Parathyroid adenoma (tissue), 2 donors: ENCODE measurements at regions not wholly inside any gene's neighbourhood (a gene's known extent, or its start where the extent isn't known, plus 50 kb on each side); places are given as distances from the start of the nearest gene placed in this dataset.
"Not testable (repeated sequence)": the region's sequence is repeated elsewhere in the genome, so short reads cannot be mapped to it uniquely, and the experiment has no call there.

Experiments
- H2AFZ ChIP-seq: fragments of 300-600 bp; sonication (generic); one replicate; pipeline ENCODE4 v1.7.0; 2017; ENCODE audit warnings: antibody characterized with exemption, mild to moderate bottlenecking
- H3K27ac ChIP-seq: fragments of 300-600 bp; sonication (generic); one replicate; pipeline ENCODE4 v1.7.0; 2017
- H3K27me3 ChIP-seq: fragments of 300-600 bp; sonication (generic); one replicate; pipeline ENCODE4 v1.7.0; 2017; ENCODE audit warnings: low read length; ENCODE audit not compliant: control insufficient read depth, insufficient read depth
- H3K36me3 ChIP-seq: fragments of 300-600 bp; sonication (generic); one replicate; pipeline ENCODE4 v1.7.0; 2017; ENCODE audit warnings: low read length; ENCODE audit not compliant: control insufficient read depth, insufficient read depth
- H3K4me1 ChIP-seq: fragments of 300-600 bp; sonication (generic); one replicate; pipeline ENCODE4 v1.7.0; 2017; ENCODE audit warnings: control low read depth
- H3K4me2 ChIP-seq: fragments of 300-600 bp; sonication (generic); one replicate; pipeline ENCODE4 v1.7.0; 2017; ENCODE audit warnings: low read length
- H3K4me3 ChIP-seq: fragments of 300-600 bp; sonication (generic); one replicate; pipeline ENCODE4 v1.7.0; 2017; ENCODE audit warnings: low read depth, low read length
- H3K79me2 ChIP-seq: fragments of 300-600 bp; sonication (generic); one replicate; pipeline ENCODE4 v1.7.0; 2017; ENCODE audit warnings: control low read depth
- H3K9ac ChIP-seq: fragments of 300-600 bp; sonication (generic); one replicate; pipeline ENCODE4 v1.7.0; 2017; ENCODE audit warnings: mild to moderate bottlenecking
- H3K9me3 ChIP-seq: fragments of 300-600 bp; sonication (generic); one replicate; pipeline ENCODE4 v1.7.0; 2017; ENCODE audit warnings: low read length; ENCODE audit not compliant: control insufficient read depth
- TF ChIP-seq, protein P1 (sequence below): fragments of 300-600 bp; sonication (generic); IDR thresholded peaks from one replicate; pipeline ENCODE4 v1.7.0; 2017; ENCODE audit warnings: antibody characterized with exemption, mild to moderate bottlenecking
- donor health status: primary hyperparathyroidism.

- Histone ChIP-seq H3K4me3 (no peak overlapping the region), H2AFZ (no peak overlapping the region), H3K4me2 (no peak overlapping the region), H3K79me2 (no peaks in the 10 kb centered on the region), H3K9ac (no peak overlapping the region), H3K4me1 (no peaks in the 10 kb centered on the region), H3K9me3 (no peaks in the 10 kb centered on the region), H3K27me3 (no peaks in the 10 kb centered on the region), H3K36me3 (no peaks in the 10 kb centered on the region), H3K27ac (no peak overlapping the region)
- TF ChIP-seq, protein P1, sequence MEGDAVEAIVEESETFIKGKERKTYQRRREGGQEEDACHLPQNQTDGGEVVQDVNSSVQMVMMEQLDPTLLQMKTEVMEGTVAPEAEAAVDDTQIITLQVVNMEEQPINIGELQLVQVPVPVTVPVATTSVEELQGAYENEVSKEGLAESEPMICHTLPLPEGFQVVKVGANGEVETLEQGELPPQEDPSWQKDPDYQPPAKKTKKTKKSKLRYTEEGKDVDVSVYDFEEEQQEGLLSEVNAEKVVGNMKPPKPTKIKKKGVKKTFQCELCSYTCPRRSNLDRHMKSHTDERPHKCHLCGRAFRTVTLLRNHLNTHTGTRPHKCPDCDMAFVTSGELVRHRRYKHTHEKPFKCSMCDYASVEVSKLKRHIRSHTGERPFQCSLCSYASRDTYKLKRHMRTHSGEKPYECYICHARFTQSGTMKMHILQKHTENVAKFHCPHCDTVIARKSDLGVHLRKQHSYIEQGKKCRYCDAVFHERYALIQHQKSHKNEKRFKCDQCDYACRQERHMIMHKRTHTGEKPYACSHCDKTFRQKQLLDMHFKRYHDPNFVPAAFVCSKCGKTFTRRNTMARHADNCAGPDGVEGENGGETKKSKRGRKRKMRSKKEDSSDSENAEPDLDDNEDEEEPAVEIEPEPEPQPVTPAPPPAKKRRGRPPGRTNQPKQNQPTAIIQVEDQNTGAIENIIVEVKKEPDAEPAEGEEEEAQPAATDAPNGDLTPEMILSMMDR = no peak
These were observed 89.9 kb upstream of the ECI2 start for GRCh38 chr6:4225161-4225872.

DNA sequence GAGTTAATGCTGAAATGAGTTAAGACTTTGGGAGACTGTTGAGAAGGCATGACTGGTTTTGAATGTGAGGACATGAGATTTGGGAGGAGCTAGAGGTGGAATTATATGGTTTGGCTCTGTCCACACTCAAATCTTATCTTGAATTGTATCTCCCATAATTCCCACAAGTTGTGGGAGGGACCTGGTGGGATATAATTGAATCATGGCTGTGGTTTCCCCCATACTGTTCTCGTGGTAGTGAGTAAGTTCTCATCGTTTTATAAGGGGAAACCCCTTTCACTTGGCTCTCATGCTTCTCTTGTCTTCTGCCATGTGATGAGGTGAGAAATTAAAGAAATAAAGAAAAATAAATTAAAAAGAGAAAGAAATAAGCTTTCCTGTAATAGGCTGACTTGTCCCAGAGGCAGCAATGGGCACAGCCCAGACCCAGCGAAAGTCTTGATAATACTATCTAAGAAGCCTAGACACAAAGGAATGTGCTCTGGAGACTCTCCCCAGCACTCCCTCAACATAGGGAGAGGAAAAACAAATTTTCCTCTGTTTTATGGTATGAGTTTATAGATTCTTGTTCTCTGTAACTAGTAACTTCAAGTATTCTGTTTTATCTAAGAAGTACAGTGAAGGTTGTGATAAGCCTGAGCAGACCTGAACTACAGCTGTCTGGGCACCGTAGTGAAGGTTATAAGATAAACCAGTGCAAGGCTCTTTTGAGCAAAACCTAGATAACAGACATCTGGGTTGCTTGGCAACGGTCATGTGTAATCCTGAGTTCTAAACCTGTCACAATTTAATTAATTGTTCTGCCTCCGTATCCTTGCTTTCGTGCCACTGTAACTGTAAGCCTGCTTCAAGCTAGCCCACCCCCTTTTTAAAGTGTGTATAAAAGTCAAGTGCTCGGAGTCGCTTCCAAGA lies 88.9 kb upstream of the ECI2 start:
- H2AFZ ChIP-seq = no peak overlapping the region
- TF ChIP-seq, protein P1 = no peak
- no peaks in the 10 kb centered on the region for H3K27me3 ChIP-seq
- no peaks in the 10 kb centered on the region for H3K4me1 ChIP-seq
- H3K36me3 ChIP-seq = no peaks in the 10 kb centered on the region
- no peak overlapping the region for H3K9ac ChIP-seq
- H3K27ac ChIP-seq = no peak overlapping the region
- H3K9me3 ChIP-seq = no peaks in the 10 kb centered on the region
- no peak overlapping the region for H3K4me2 ChIP-seq
- H3K4me3 ChIP-seq = no peak overlapping the region
- H3K79me2 ChIP-seq = no peaks in the 10 kb centered on the region

GRCh38 chr6:4220558-4220957 lies 85.2 kb upstream of the ECI2 start:
- Histone ChIP-seq H2AFZ (no peak overlapping the region), H3K79me2 (no peaks in the 10 kb centered on the region), H3K27ac (no peak overlapping the region), H3K4me2 (no peak overlapping the region), H3K36me3 (no peaks in the 10 kb centered on the region), H3K4me3 (no peak overlapping the region), H3K9me3 (no peaks in the 10 kb centered on the region), H3K4me1 (no peaks in the 10 kb centered on the region), H3K9ac (no peak overlapping the region), H3K27me3 (no peaks in the 10 kb centered on the region)
- TF ChIP-seq, protein P1 = no peak

GRCh38 chr6:4218619-4219317 lies 83.4 kb upstream of the ECI2 start:
- not testable (repeated sequence) for H3K9me3 ChIP-seq, H3K4me3 ChIP-seq, H3K4me1 ChIP-seq, H2AFZ ChIP-seq, H3K4me2 ChIP-seq, H3K79me2 ChIP-seq, H3K9ac ChIP-seq, H3K36me3 ChIP-seq, H3K27ac ChIP-seq, H3K27me3 ChIP-seq

DNA sequence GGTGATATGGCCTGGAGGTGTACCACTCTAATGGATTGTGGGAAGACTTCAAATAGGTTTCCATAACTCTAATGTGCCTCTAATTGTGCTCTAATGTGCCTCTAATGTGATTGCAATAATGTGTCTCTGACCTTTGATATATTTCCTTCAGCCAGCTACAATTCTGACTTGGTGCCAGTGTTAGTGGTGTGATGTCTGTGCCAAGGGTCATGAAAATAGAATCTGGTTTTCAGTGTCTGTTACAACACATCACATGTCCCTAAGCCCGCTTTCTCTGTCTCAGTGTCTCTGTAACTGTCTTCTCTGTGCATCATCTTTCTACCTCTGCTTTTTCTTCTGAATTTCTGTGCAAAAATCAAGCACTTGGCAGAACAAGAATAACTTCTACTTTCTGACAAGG lies 77.2 kb upstream of the ECI2 start:
- H3K27me3 ChIP-seq = no peaks in the 10 kb centered on the region
- TF ChIP-seq, protein P1 = no peak

More for the DNA sequence above, 77.2 kb upstream of the ECI2 start:
- Histone ChIP-seq H3K4me1 (no peaks in the 10 kb centered on the region), H3K36me3 (no peaks in the 10 kb centered on the region), H3K4me2 (no peak overlapping the region), H2AFZ (no peak overlapping the region), H3K27ac (no peak overlapping the region), H3K9me3 (no peaks in the 10 kb centered on the region), H3K9ac (no peak overlapping the region), H3K4me3 (no peak overlapping the region), H3K79me2 (no peaks in the 10 kb centered on the region)
